ENCODE measurements at regions not wholly inside any gene's neighbourhood (a gene's known extent, or its start where the extent isn't known, plus 50 kb on each side); places are given as distances from the start of the nearest gene placed in this dataset.

GRCh38 chr20:7660165-7660564 is 280.1 kb downstream of the HAO1 start:
- DNase-seq = no peak

GRCh38 chr20:7665376-7665775 is 274.9 kb downstream of the HAO1 start:
- no peak for DNase-seq

- DNase-seq = no peak
These were observed 273.1 kb downstream of the HAO1 start for GRCh38 chr20:7667194-7667593.

GRCh38 chr20:7672571-7672970 is 267.7 kb downstream of the HAO1 start:
- no peak for DNase-seq

- no peak for DNase-seq
These were observed 266.4 kb downstream of the HAO1 start for GRCh38 chr20:7673841-7674240.

- no peak for DNase-seq
These were observed 257.3 kb downstream of the HAO1 start for GRCh38 chr20:7682916-7683315.

GRCh38 chr20:7687065-7687464 is 253.2 kb downstream of the HAO1 start:
- no peak for DNase-seq

- no peak for DNase-seq
These were observed 251.1 kb downstream of the HAO1 start for GRCh38 chr20:7689151-7689550.

- no peak for DNase-seq
These were observed 248.5 kb downstream of the HAO1 start for GRCh38 chr20:7691647-7692269.

GRCh38 chr20:7692478-7692877 is 247.8 kb downstream of the HAO1 start:
- no peak for DNase-seq

GRCh38 chr20:7693761-7694160 is 246.5 kb downstream of the HAO1 start:
- DNase-seq = no peak

- no peak for DNase-seq
These were observed 245.2 kb downstream of the HAO1 start for GRCh38 chr20:7695051-7695495.

- no peak for DNase-seq
These were observed 244.6 kb downstream of the HAO1 start for GRCh38 chr20:7695635-7696034.

- no peak for DNase-seq
These were observed 243.9 kb downstream of the HAO1 start for GRCh38 chr20:7696311-7696710.

GRCh38 chr20:7702141-7702540 is 238.1 kb downstream of the HAO1 start:
- DNase-seq = no peak

GRCh38 chr20:7703551-7703961 is 236.7 kb downstream of the HAO1 start:
- no peak for DNase-seq

GRCh38 chr20:7703996-7704395 is 236.3 kb downstream of the HAO1 start:
- no peak for DNase-seq

- DNase-seq = no peak
These were observed 232.1 kb downstream of the HAO1 start for GRCh38 chr20:7708112-7708511.

- no peak for DNase-seq
These were observed 231.5 kb downstream of the HAO1 start for GRCh38 chr20:7708782-7709181.

- no peak for DNase-seq
These were observed 229.8 kb downstream of the HAO1 start for GRCh38 chr20:7710440-7710839.

GRCh38 chr20:7712661-7713060 is 227.6 kb downstream of the HAO1 start:
- no peak for DNase-seq

- no peak for DNase-seq
These were observed 225.7 kb downstream of the HAO1 start for GRCh38 chr20:7714549-7714948.

GRCh38 chr20:7716286-7716972 is 223.8 kb downstream of the HAO1 start:
- DNase-seq = no peak

- DNase-seq = no peak
These were observed 217.7 kb downstream of the HAO1 start for GRCh38 chr20:7722564-7722963.

GRCh38 chr20:7723284-7723683 is 217.0 kb downstream of the HAO1 start:
- DNase-seq = no peak

Data from activated CD4-positive, alpha-beta T cell treated with anti-CD3 and anti-CD28 coated beads, Interleukin-2, amount 50 U/mL, for 48 hours (primary cell).